ENCODE measurements at regions not wholly inside any gene's neighbourhood (a gene's known extent, or its start where the extent isn't known, plus 50 kb on each side); places are given as distances from the start of the nearest gene placed in this dataset.

DNA sequence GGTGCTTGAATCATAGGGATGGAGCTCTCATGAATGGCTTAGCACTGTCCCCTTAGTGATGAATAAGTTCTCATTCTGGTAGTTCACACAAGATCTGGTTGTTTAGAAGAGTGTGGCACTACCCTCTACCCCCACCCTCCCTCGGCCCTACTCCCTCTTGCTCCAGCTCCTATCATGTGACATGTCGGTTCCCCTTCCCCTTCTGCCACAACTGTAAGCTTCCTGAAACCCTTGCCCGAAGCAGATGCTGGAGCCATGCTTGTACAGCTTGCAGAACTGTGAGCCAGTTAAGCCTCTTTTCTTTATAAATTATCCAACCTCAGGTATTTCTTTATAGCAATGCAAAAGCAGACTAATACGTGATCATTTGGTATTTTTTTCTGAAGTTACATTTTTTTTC, 1012.6 kb downstream of the BCL11A start:
- TF ChIP-seq POLR2AphosphoS5 (IDR thresholded peaks at IDR 0.05) (no peak), POLR2A (IDR thresholded peaks at IDR 0.05) (no peak), CTCF (IDR thresholded peaks at IDR 0.05) (no peak), EP300 (IDR thresholded peaks at IDR 0.05) (no peak)
